CD4-positive, alpha-beta T cell treated with Interleukin-1 beta for 1 hour (primary cell): ENCODE measurements at regions not wholly inside any gene's neighbourhood (a gene's known extent, or its start where the extent isn't known, plus 50 kb on each side); places are given as distances from the start of the nearest gene placed in this dataset.

ENCODE experiments used
- DNase-seq, 2 donors: peaks; one replicate each; pipeline ENCODE4 v3.0.0-alpha.2; 2020 to 2022

DNA sequence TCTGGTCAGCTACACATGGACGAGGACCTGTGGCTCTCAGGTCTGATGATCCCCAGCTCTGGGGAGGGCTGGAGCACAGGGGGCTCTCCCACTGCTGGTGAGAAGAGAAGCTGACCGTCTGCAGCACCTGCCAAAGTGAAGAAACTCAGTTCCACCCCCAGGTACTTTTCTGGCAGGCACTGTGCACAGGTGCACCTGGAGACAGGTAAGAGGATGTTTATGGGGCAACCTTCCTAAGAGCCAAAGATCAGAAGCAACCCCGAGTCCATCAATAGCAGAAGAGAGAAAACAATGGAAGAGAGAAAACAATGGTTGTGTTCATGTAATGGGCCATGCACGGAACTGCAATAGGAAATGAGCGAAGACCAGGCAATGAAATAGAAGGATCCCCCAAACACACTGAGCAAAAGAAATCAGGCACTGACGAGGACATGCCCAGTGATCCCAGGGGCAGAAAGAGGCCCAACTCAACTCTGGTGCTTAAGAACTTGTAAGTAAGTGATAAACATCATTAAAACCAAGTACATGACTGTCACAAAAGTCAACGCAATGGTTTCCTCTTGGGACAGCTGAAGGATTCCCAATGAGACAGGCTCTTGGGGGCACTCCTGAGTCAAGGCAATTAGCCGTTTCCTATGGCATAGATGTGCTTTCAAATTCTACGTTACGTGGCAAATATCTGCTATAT lies 95.0 kb upstream of the ALDH1A3 start:
- DNase-seq = no peak

DNA sequence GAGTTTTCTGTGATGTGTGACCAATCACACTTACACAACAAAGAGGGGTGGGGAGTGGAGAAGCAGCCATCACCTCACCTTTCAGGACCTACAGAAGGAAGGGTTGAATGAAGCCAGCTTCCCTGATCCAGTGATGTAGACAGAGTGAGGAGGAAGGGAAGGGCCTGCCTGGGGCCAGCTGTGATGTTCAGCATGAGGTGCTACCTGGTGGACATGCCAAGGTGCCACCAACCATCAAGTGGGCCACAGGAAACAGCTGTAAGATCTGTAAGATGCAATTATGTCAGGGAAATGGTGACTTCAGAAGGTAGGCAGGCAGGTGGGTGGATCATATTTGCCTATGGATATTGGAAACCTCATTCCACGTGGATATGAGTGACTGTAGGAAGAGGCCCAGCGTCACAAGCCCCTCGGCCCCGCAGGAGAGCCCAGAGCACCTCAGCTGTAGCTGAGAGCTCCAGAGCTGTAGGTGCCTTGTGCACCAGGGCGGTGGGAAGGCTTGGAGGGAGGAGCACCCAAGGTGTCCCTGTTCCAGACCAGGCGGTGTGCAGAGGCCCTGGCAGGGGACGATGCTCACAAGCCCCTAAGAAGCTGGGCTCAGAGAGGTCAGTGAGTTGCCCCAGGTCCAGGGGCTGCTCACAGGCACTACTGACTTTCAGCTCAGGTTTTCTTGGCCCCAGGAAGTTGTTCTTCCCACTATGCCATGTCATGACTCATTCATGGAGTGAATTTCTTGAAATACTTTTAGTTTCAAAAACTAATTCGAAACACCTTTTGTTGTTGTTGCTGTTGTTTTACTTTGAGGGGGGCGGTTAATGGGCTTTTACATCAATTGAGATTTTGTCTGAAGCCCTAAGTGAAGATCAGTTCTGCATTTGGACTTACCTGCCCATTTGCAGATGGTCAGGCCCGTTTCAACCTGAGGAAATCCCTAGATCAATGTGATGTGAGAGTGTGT lies 94.2 kb upstream of the ALDH1A3 start:
- DNase-seq = no peak

DNA sequence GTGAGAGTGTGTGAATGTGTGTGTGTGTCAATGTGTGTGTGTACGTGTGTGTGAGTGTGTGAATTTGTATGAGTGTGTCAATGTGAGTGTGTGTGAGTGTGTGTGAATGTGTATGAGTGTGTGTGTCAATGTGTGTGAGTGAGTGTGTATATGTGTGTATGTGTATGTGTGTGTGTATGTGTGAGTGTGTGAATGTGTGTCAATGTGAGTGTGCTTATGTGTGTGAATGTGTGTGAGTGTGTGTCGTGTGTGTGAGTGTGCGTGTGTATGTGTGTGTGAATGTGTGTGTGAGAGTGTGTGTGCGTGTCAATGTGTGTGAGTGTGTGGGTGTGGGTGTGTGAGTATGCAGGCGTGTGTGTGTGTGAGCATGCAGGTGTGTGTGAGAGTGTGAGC lies 93.5 kb upstream of the ALDH1A3 start:
- no peak for DNase-seq

DNA sequence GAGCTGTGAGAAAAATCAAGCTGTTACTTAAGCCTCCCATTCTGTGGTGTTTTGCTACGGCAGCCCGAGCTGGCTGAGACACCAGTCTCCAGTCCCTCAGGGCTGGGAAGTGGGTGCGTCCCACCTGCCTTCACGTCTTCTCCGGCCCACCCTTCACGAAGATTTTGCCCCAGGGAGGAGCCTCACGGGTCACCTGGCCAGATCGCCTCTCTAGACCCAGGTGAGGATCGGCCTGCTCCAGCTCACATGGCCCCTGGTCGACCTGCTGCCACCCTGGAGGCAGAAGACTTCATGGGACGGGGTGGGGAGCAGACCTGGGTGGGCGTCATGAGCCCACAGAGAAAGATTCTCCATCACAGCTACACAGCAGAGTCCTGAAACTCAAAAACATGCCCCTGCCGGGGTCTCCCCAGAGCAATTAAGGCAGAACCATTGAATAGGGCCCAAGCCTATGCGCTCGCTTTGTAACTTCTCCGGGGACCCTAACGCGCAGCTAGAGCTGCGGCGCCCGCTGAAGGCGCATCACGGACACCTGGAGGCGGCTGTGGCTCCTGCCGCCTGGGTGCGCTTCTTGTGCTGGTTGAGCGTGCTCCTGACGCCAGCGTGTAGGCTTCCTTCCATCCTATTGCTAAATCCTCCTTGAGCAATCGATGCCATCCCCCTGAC lies 92.6 kb upstream of the ALDH1A3 start:
- DNase-seq = no peak

DNA sequence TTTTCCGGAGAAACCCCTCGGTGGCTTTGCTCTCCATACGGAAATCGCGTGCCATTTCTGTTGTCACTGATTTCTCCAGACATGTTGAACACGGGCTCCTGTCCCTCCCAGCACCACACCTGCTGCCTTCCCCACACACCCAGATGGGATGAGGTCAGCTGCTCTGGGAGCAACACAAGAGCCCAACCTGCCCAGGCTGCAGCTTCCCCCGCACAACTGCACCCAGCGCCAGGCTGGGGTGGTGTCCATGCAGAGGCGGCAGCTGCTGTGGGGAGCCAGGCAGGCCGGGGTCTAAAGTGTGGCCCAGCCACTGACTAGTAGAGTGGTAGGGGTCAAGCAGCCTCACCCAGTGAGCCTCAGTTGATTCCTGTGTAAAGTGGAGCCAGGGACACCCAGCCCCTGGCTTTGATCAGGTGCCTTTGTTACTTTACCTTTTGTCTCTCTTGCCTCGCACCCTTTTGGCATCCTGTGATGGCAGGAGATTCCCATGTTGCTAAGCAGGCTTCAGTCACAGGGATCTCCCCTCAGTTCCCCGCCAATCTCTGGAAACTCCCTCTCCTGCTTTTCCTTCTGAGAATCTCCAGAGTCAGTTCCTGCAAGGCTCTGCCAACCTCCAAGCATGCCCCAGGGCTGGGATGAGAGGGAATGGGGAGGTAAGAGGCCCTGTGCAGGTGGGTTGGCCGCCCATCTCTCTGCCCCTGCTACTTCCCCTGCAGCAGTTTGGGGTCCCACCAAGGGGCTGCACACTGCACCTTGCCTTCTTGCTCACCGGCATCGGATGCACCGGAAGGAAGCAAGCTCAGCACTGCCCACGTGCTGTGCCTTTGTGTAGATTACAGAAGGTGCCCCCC lies 91.8 kb upstream of the ALDH1A3 start:
- DNase-seq = no peak

DNA sequence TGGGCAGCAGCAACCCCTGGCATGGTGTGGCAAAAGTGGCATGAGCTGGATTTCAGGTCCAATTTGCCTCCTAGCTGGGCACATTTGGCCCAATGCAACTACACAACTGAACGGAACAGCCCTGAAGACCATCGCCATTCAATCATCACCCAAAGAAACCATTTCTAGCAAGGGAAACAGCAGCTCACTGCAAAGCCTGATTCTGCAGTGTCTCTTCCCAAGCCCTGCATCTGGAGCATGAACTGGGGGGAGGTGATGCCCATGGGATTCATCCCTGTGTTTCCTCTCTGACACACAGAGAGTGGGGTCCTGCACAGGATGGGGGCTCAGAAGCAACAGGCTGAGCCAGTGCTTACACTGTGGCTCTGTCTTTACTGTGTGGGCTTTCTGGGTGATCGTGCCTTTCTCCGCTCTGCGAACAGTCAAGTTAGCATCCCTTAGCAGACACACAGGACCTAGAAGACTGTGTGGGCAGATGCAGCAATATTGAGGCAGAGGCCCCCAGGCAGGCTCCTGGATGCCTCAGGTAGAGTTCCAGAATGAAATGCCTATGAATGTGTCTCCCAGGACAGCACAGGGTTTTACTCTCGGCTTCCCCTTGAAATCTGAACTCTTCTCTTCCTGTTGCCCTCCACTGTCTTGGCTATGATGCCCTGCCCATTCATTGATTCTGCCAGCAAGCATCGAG lies 91.1 kb upstream of the ALDH1A3 start:
- no peak for DNase-seq

DNA sequence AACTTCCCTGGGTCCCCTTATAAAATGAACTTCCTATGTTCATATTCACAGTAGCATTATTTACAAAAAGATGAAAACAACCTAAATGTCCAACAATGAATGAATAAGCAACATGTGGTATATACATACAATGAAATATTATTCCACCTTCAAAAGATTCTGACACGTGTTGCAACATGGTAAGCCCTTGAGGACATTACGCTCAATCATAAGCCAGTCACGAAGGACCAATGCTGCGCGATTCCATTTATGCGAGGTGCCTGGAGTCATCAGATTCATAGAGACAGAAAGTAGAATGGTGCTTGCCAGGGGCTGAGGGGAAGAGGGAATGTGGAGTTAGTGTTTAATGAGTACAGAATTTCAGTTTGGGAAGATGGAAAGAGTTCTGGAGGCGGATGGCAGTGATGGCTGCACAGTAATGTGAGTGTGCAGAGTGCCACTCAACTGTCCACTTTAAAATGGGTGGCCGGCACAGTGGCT lies 88.8 kb upstream of the ALDH1A3 start:
- no peak for DNase-seq

DNA sequence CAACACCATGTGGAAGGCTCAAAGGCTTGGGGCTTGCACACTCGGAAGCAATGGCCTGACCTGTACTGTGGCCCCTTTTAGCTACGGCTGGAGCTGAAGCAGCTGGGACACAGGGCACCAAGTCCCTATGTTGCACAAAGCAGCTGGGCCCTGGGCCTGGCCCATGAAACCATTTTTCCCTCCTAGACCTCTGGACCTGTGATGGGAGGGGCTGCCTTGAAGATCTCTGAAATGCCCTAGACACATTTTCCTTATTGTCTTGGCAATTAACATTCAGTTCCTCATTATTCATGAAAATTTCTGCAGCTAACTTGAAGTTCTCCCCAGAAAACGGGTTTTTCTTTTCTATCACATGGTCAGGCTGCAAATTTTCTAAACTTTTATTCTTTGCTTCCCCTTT lies 85.6 kb upstream of the ALDH1A3 start:
- DNase-seq = no peak

DNA sequence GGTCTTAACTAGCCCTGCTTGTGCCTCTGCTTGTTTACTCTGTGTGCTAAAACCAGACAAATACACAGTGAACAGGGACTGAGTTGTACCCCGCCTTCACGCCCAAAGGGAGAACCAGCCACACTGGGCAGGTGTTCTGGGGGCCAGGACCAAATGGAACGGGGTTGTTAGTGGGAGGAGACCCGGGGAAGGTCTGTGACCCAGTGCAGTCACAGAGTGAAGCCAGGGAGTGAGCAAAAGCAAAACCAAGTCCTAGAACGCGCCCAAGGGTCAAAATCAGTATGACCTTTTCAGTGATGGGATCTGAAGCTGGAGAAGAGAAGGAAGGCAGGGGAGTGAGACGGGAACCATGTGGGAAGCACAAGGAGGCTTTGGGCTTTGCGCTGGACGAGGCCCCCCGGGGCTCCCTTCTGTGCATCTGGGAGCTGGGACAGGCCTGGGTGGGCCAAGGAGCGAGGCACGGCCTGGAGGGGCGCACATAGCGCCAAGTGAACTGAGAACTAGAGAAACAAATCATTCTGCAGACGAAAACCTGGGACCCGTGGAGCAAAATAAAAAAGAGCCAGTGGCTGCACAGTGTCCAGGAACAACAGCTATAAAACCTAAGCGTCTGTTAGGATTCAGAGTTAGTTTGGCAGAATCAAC lies 78.3 kb upstream of the ALDH1A3 start:
- no peak for DNase-seq

DNA sequence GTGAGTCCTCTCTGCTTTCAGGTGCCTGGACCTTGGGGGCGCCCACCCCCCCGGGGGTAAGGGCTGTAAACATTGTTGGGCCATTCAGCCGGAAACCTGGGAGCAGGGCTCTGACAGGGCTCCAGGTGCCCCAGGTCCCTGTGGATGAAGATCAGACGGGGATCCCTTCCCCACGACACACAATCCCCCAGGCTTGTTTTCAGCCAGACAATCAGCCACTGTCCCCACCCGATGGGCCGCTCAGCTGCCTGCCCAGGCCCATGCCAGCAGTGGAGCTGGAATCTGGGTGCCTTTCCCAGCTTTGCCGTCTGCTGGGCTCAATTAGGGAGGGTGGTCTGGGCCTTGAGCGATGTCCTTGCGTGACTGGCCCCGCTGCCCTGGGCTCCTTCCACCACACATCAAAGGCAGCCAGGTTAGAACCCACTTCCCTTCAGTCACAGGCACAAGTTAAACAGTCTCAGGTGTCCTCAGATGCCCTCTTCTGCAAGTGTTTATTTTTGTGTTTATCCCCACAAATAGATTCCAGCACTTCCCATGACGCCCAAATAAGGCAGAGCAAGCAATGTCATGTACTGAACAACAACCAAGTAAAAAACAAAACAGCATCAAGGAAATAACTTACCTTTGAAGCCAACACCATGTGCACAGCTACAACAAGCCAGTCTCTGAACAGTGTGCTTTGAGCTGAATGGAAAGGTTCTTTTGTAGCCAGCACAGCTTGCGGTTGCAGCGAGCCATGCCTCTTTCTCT lies 77.0 kb upstream of the ALDH1A3 start:
- no peak for DNase-seq

DNA sequence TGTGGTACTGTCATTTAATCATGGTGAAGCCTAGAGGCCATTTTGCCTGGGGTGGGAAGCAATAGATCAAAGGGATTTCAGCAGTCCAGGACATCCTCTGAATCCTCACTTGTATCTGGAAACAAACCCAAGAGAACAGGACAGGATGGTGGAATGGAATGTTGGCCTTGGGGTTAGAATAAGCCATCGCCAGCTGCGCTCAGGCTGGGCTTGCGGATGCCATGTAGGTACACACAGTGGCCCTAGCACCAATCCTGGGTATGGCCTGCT lies 76.5 kb upstream of the ALDH1A3 start:
- DNase-seq = no peak

DNA sequence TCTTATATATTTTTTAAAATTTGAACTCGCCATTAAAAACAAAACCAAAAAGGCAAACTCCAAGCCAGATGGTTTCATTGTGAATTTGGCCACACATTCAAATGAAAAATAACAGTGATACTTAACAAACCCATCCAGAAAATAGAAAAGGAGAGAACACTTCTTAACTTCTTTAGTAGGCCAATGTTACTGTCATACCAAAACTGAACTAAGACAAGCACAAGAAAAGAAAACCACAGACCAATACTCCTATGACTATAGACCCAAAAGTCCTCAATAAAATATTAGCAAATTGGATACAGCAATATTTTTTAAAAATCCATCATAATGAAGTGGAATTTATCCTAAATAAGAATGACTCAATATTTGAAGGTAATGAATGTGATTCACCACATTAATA lies 73.5 kb upstream of the ALDH1A3 start:
- DNase-seq = no peak

DNA sequence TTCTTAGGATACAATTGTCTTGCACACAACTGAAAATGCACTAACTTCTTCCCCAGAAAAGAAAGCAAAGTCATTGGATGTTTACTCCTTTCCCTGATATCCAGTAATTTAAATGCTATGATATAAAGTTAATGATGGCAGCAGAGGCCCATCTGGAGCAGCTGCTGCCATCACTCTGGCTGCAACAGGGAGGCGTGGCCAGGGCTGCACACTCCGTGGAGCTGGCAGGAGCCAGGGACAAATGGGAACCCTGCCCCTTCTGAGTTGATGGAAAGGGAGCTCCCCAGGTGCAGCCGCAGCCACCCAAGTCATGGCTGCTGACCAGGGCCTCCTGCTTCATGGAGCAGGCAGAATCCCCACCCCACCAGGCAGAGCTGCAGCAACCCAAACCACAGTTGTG lies 72.6 kb upstream of the ALDH1A3 start:
- DNase-seq = no peak

DNA sequence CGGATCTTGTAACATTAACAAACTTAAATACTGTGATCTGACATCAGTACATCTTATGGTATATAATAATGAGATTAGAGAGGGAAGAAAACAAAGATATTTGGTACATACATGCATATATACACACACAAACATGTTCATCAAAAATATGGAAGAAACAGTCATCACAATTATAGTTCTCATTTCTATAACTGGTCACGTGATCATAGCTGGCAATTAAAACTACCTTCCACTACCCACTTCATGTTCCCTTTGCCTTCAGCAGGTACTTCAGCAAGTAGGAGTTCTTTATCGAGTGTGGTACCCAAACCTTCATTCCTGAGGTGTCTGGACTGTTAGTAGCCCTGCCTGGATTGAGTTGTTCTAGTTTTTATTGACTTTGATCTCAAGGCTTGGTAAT lies 70.9 kb upstream of the ALDH1A3 start:
- DNase-seq = no peak

DNA sequence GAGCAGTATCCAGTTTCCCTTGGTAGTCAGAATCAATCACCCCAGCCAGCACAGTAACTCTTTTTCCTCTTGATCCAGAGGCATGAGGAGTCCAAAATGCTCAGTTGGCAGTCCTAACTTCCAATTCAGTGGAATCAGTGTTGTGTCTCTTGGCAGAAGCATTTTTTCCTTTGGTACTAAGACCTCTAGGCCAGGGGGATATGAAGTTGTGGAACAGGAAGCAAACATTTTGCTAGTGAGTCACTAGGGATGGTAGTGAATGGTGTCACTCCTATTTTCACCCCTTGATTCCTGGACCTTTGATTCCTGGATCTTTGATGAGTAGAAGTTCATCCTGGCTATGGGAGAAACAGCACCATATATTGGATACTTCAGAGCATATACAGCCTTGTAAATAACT lies 70.5 kb upstream of the ALDH1A3 start:
- no peak for DNase-seq

DNA sequence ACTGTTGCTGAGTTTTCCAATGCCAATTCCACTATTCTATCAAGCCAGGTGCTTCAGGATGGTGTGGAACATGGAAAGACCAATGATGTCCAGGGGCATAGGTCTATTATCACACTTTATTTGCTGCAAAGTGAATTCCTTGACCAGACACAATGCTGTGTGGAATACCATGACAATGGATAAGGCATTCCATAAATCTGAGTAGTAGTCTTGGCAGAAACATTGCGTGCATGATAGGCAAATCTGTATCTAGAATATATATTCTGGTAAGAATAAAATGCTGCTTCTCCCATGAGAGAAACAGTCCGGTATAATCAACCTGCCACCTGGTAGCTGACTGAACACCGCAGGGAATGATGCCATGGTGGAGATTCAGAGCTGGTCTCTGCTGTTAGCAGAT lies 70.0 kb upstream of the ALDH1A3 start:
- no peak for DNase-seq

DNA sequence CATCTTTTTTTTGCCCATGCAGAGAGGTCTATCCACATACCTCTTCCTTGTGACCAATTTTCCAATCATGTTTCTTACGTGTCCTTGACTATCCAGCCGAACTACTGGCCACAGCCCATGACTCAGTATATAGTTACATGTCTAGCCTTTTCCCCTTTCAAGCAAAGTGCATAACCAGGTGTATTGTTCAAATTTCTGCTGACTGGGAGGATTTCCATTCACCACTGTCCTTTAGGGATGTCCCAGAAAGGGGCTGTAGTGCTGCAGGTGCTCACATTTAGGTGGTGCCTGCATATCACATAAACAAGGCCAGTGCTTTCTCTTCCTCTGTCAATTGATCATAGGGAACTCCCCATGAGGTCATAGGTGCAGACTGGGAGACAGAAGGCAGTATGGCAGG lies 69.4 kb upstream of the ALDH1A3 start:
- no peak for DNase-seq

DNA sequence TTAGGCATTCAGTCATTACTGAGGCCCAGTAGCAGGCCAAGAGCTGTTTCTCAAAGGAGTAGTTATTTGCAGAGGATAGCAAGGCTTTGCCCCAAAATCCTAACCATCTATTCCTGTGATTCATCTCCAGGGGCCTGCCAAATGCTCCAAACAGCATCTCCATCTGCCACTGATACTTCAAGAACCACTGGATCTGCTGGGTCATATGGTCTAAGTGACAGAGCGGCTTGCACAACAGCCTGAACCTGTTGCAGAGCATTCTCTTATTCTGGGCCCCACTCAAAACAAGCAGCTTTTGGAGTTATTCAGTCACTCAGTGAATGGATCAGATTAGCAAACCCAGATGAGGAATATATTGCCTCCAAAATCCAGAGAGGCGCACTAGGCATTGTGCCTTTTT lies 68.8 kb upstream of the ALDH1A3 start:
- DNase-seq = no peak

DNA sequence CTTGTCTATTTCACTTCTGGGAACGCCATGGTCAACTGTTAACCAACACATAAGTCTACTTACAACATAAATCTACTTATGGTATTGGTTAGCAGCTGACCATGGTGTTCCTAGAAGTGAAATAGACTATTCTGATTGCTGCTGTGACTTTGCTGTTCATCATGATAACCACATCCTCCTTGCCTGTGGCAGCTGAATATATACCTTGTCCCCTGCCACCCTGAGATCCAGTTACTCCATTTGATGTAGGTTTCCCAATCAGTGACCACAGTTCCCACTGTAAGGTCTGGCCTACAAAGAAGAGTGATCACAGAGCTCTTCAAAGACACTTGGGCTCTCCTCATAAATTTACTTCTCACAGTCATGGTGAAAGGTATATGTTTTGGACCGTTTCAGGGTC lies 66.8 kb upstream of the ALDH1A3 start:
- no peak for DNase-seq

DNA sequence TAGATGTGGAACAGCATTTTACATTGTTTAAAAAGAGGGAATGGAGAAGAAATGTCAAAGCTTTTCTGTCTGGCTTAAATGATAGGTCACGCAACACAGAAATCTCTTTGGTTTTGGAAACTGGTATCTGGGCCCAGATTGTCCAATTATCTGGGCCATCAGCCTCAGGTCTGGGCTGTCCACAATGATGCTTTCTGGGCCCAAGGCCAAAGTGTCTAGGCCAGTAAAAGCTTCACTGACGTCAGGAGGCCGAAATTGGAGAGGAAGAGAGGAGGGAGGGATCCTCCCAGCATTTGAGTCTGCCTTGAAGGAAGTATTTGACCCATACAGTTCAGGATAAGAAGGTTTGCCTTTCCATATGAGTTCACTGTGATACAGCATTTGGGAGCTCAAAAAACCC lies 60.7 kb upstream of the ALDH1A3 start:
- DNase-seq = no peak

DNA sequence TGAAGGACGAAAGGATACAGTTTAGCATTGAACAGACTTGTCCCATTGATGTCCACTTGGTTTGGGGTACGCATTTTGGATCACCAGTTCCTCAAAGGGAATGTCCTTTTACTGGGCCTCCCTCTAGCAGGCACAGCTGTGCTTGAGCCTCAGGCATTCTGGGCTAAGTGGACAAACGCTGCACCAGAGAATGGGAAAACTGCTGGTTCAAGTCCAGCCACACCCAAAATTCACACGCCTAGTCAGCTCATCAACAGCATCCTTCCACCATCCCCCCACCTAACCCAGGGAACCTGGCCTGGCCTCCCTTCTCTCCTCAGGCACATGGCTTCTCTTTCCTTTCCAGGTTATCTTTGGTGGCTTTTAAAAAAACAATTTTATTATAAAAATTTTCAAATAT lies 59.1 kb upstream of the ALDH1A3 start:
- DNase-seq = no peak
